ENCODE measurements at regions not wholly inside any gene's neighbourhood (a gene's known extent, or its start where the extent isn't known, plus 50 kb on each side); places are given as distances from the start of the nearest gene placed in this dataset.

DNA sequence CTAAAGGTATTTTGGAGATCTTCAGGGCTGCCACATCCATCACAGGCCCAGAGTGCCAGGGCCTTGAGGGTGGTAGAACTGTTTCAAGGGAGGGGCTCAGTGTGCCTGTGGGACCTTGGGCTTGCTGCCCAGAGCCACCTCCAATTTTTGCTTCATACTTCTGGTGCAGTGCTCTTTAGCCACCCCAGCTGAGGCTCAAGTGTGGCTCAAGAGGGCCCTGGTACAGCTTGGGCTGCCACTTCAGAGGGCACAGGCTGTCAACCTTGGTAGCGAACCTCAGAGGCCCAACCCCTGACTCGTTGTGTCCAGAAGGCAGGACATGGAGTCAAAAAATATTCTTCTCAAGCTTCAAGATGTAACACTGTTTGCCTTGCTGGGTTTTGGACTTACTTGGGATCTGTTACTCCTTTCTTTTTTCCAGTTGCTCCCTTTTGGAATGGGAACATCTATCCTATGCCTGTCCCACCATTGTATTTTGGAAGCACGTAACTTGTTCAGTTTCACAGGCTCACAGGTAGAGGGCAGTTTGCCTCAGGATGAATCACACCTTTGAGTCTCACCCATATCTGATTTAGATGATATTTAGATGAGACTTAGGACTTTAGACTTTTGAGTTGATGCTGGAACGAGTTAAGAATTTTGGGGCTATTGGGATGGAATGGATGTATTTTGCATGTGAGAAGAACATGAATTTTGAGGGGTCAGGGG lies 224.8 kb downstream of the RPS24 start:
- H3K9me3 ChIP-seq (ENCODE audit: control insufficient read depth, insufficient read depth, low read length), result no peaks in the 10 kb centered on the region
- no peaks in the 10 kb centered on the region for H3K4me1 ChIP-seq (ENCODE audit: control insufficient read depth, insufficient read depth, low read length)
- no peak overlapping the region for H3K4me3 ChIP-seq (ENCODE audit: low read depth, low read length)
- no peak overlapping the region for H3K9ac ChIP-seq (ENCODE audit: low read depth, low read length)
- H3K27me3 ChIP-seq (ENCODE audit: control insufficient read depth, insufficient read depth, low read length), result no peaks in the 10 kb centered on the region
- no peaks in the 10 kb centered on the region for H3K36me3 ChIP-seq (ENCODE audit: control insufficient read depth, insufficient read depth, low read length)
- no peak overlapping the region for H3K27ac ChIP-seq (ENCODE audit: low read depth, low read length)

DNA sequence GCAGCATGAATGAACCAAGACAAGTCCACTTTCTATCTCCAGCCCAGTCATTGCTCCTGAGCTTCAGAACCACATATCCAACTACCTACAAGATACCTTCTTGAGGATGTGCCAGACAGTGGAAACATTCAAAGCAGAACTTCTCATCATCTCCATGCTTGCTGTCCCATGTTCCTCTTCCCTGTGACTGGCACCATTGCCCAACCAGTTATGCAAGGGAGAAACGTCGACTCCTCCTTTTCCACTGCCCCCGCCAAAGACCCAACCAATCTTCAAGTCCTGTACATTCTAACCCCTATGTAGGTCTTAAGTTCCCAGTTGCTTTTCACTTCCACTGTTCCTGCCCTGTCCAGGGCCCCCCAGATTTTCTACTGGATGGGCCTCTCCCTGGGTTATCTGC lies 225.7 kb downstream of the RPS24 start:
- no peak overlapping the region for H3K9ac ChIP-seq (ENCODE audit: low read depth, low read length)
- no peaks in the 10 kb centered on the region for H3K4me1 ChIP-seq (ENCODE audit: control insufficient read depth, insufficient read depth, low read length)
- H3K4me3 ChIP-seq (ENCODE audit: low read depth, low read length), result no peak overlapping the region
- no peaks in the 10 kb centered on the region for H3K27me3 ChIP-seq (ENCODE audit: control insufficient read depth, insufficient read depth, low read length)
- H3K36me3 ChIP-seq (ENCODE audit: control insufficient read depth, insufficient read depth, low read length), result no peaks in the 10 kb centered on the region
- H3K27ac ChIP-seq (ENCODE audit: low read depth, low read length), result no peak overlapping the region
- H3K9me3 ChIP-seq (ENCODE audit: control insufficient read depth, insufficient read depth, low read length), result no peaks in the 10 kb centered on the region

GRCh38 chr10:78260141-78260540 lies 226.5 kb downstream of the RPS24 start:
- no peak overlapping the region for H3K4me3 ChIP-seq (ENCODE audit: low read depth, low read length)
- H3K4me1 ChIP-seq (ENCODE audit: control insufficient read depth, insufficient read depth, low read length), result no peaks in the 10 kb centered on the region
- no peak overlapping the region for H3K27ac ChIP-seq (ENCODE audit: low read depth, low read length)
- H3K27me3 ChIP-seq (ENCODE audit: control insufficient read depth, insufficient read depth, low read length), result no peaks in the 10 kb centered on the region
- no peak overlapping the region for H3K9ac ChIP-seq (ENCODE audit: low read depth, low read length)
- no peaks in the 10 kb centered on the region for H3K36me3 ChIP-seq (ENCODE audit: control insufficient read depth, insufficient read depth, low read length)
- H3K9me3 ChIP-seq (ENCODE audit: control insufficient read depth, insufficient read depth, low read length), result no peaks in the 10 kb centered on the region

GRCh38 chr10:78260680-78261079 lies 227.0 kb downstream of the RPS24 start:
- Histone ChIP-seq H3K9me3 (ENCODE audit: control insufficient read depth, insufficient read depth, low read length) (no peaks in the 10 kb centered on the region), H3K27me3 (ENCODE audit: control insufficient read depth, insufficient read depth, low read length) (no peaks in the 10 kb centered on the region), H3K4me3 (ENCODE audit: low read depth, low read length) (no peak overlapping the region), H3K9ac (ENCODE audit: low read depth, low read length) (no peak overlapping the region), H3K4me1 (ENCODE audit: control insufficient read depth, insufficient read depth, low read length) (no peaks in the 10 kb centered on the region), H3K36me3 (ENCODE audit: control insufficient read depth, insufficient read depth, low read length) (no peaks in the 10 kb centered on the region), H3K27ac (ENCODE audit: low read depth, low read length) (no peak overlapping the region)

- Histone ChIP-seq H3K9me3 (ENCODE audit: control insufficient read depth, insufficient read depth, low read length) (no peaks in the 10 kb centered on the region), H3K36me3 (ENCODE audit: control insufficient read depth, insufficient read depth, low read length) (no peaks in the 10 kb centered on the region), H3K4me1 (ENCODE audit: control insufficient read depth, insufficient read depth, low read length) (no peaks in the 10 kb centered on the region), H3K4me3 (ENCODE audit: low read depth, low read length) (no peak overlapping the region), H3K9ac (ENCODE audit: low read depth, low read length) (no peak overlapping the region), H3K27me3 (ENCODE audit: control insufficient read depth, insufficient read depth, low read length) (no peaks in the 10 kb centered on the region), H3K27ac (ENCODE audit: low read depth, low read length) (no peak overlapping the region)
Observed at GRCh38 chr10:78261291-78261690, 227.6 kb downstream of the RPS24 start.

DNA sequence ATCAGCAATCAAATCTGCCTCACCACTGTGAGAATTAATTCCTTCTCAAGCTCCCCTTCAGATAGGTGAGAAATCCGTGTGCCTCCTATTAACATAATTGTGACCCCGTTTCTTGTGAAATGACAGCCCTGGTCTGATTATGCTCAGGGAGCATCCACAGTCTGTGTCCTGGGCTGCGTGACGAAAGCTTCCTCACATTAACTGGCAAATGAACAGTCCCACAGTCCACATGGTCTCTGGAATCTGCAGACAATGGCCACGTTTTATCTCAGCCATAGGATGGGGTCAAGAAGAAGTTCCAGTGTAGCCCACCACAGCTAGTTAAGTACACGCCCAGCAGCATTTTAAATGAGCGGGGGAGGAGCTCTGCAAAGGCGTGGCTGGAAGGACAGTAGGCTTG lies 229.2 kb downstream of the RPS24 start:
- Histone ChIP-seq H3K9me3 (ENCODE audit: control insufficient read depth, insufficient read depth, low read length) (no peaks in the 10 kb centered on the region), H3K27ac (ENCODE audit: low read depth, low read length) (no peak overlapping the region), H3K4me3 (ENCODE audit: low read depth, low read length) (no peak overlapping the region), H3K27me3 (ENCODE audit: control insufficient read depth, insufficient read depth, low read length) (no peaks in the 10 kb centered on the region), H3K4me1 (ENCODE audit: control insufficient read depth, insufficient read depth, low read length) (no peaks in the 10 kb centered on the region), H3K9ac (ENCODE audit: low read depth, low read length) (no peak overlapping the region), H3K36me3 (ENCODE audit: control insufficient read depth, insufficient read depth, low read length) (no peaks in the 10 kb centered on the region)

- Histone ChIP-seq H3K36me3 (ENCODE audit: control insufficient read depth, insufficient read depth, low read length) (no peaks in the 10 kb centered on the region), H3K27me3 (ENCODE audit: control insufficient read depth, insufficient read depth, low read length) (no peaks in the 10 kb centered on the region), H3K9ac (ENCODE audit: low read depth, low read length) (no peak overlapping the region), H3K4me3 (ENCODE audit: low read depth, low read length) (no peak overlapping the region), H3K4me1 (ENCODE audit: control insufficient read depth, insufficient read depth, low read length) (no peaks in the 10 kb centered on the region), H3K27ac (ENCODE audit: low read depth, low read length) (no peak overlapping the region), H3K9me3 (ENCODE audit: control insufficient read depth, insufficient read depth, low read length) (no peaks in the 10 kb centered on the region)
Observed at GRCh38 chr10:78263521-78263988, 229.9 kb downstream of the RPS24 start.

- H3K4me3 ChIP-seq (ENCODE audit: low read depth, low read length), result no peak overlapping the region
- no peak overlapping the region for H3K9ac ChIP-seq (ENCODE audit: low read depth, low read length)
- H3K9me3 ChIP-seq (ENCODE audit: control insufficient read depth, insufficient read depth, low read length), result no peaks in the 10 kb centered on the region
- no peaks in the 10 kb centered on the region for H3K27me3 ChIP-seq (ENCODE audit: control insufficient read depth, insufficient read depth, low read length)
- H3K4me1 ChIP-seq (ENCODE audit: control insufficient read depth, insufficient read depth, low read length), result no peaks in the 10 kb centered on the region
- H3K27ac ChIP-seq (ENCODE audit: low read depth, low read length), result no peak overlapping the region
- H3K36me3 ChIP-seq (ENCODE audit: control insufficient read depth, insufficient read depth, low read length), result no peaks in the 10 kb centered on the region
Observed at GRCh38 chr10:78264361-78264760, 230.7 kb downstream of the RPS24 start.

GRCh38 chr10:78266741-78267469 lies 233.2 kb downstream of the RPS24 start:
- Histone ChIP-seq H3K9me3 (ENCODE audit: control insufficient read depth, insufficient read depth, low read length) (no peaks in the 10 kb centered on the region), H3K27me3 (ENCODE audit: control insufficient read depth, insufficient read depth, low read length) (no peaks in the 10 kb centered on the region), H3K36me3 (ENCODE audit: control insufficient read depth, insufficient read depth, low read length) (no peaks in the 10 kb centered on the region), H3K27ac (ENCODE audit: low read depth, low read length) (no peak overlapping the region), H3K9ac (ENCODE audit: low read depth, low read length) (no peak overlapping the region), H3K4me3 (ENCODE audit: low read depth, low read length) (no peak overlapping the region), H3K4me1 (ENCODE audit: control insufficient read depth, insufficient read depth, low read length) (no peaks in the 10 kb centered on the region)

- no peaks in the 10 kb centered on the region for H3K36me3 ChIP-seq (ENCODE audit: control insufficient read depth, insufficient read depth, low read length)
- no peaks in the 10 kb centered on the region for H3K27me3 ChIP-seq (ENCODE audit: control insufficient read depth, insufficient read depth, low read length)
- H3K4me1 ChIP-seq (ENCODE audit: control insufficient read depth, insufficient read depth, low read length), result no peaks in the 10 kb centered on the region
- no peak overlapping the region for H3K4me3 ChIP-seq (ENCODE audit: low read depth, low read length)
- H3K9me3 ChIP-seq (ENCODE audit: control insufficient read depth, insufficient read depth, low read length), result no peaks in the 10 kb centered on the region
- H3K27ac ChIP-seq (ENCODE audit: low read depth, low read length), result no peak overlapping the region
- no peak overlapping the region for H3K9ac ChIP-seq (ENCODE audit: low read depth, low read length)
Observed at GRCh38 chr10:78267598-78267997, 233.9 kb downstream of the RPS24 start.

DNA sequence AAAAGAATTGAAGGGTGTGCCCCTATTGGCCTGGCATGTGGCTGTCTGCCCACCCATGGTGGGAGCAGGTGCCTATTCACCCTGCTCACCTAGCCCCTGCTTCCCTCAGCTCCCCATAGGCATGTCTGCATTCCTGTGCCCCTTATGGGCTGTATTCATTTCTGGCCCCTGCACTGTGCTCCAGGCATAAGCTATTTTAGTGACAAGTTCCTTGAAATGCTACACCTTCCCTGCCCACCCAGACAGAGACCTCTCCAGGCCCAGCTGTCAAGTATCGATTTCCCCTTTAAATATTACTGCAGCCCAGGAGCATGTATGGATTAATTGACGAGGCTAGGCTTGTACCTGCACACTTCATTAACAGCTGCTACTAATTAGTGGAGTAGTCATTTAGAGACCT lies 235.4 kb downstream of the RPS24 start:
- H3K9me3 ChIP-seq (ENCODE audit: control insufficient read depth, insufficient read depth, low read length), result no peaks in the 10 kb centered on the region
- no peak overlapping the region for H3K9ac ChIP-seq (ENCODE audit: low read depth, low read length)
- H3K4me3 ChIP-seq (ENCODE audit: low read depth, low read length), result no peak overlapping the region
- H3K27ac ChIP-seq (ENCODE audit: low read depth, low read length), result no peak overlapping the region
- H3K36me3 ChIP-seq (ENCODE audit: control insufficient read depth, insufficient read depth, low read length), result no peaks in the 10 kb centered on the region
- no peaks in the 10 kb centered on the region for H3K27me3 ChIP-seq (ENCODE audit: control insufficient read depth, insufficient read depth, low read length)
- no peaks in the 10 kb centered on the region for H3K4me1 ChIP-seq (ENCODE audit: control insufficient read depth, insufficient read depth, low read length)
